H9 (cell line): ENCODE measurements at regions not wholly inside any gene's neighbourhood (a gene's known extent, or its start where the extent isn't known, plus 50 kb on each side); places are given as distances from the start of the nearest gene placed in this dataset.

Experiments
- DNase-seq: peaks from one replicate; pipeline ENCODE4 v3.0.0-alpha.2; 2017
- H2AFZ ChIP-seq: one replicate; pipeline ENCODE4 v1.6.1; 2013; ENCODE audit warnings: mild to moderate bottlenecking, low read length, control low read depth, moderate library complexity
- H2AK5ac ChIP-seq: 2 replicates; pipeline ENCODE4 v1.6.1; 2013; ENCODE audit warnings: low read length, control low read depth, mixed read lengths; ENCODE audit not compliant: insufficient read length
- H2BK120ac ChIP-seq: one replicate; pipeline ENCODE4 v1.6.1; 2013; ENCODE audit warnings: low read depth, mild to moderate bottlenecking, low read length, control low read depth, inconsistent platforms; ENCODE audit not compliant: poor library complexity, severe bottlenecking
- H2BK12ac ChIP-seq: 2 replicates; pipeline ENCODE4 v1.6.1; 2013; ENCODE audit warnings: low read length, control low read depth, mixed read lengths, low read depth; ENCODE audit not compliant: insufficient read length
- H2BK15ac ChIP-seq: 2 replicates; pipeline ENCODE4 v1.6.1; 2013; ENCODE audit warnings: low read depth, low read length, control low read depth
- H2BK20ac ChIP-seq: one replicate; pipeline ENCODE4 v1.6.1; 2013; ENCODE audit warnings: low read depth, mild to moderate bottlenecking, low read length, control low read depth, inconsistent platforms; ENCODE audit not compliant: poor library complexity, severe bottlenecking
- H2BK5ac ChIP-seq: 2 replicates; pipeline ENCODE4 v1.6.1; 2013; ENCODE audit warnings: low read length, control low read depth, mixed read lengths; ENCODE audit not compliant: insufficient read length
- H3K14ac ChIP-seq: 2 replicates; pipeline ENCODE4 v1.6.1; 2013; ENCODE audit warnings: low read length, control low read depth; ENCODE audit not compliant: insufficient read depth
- H3K18ac ChIP-seq: 2 replicates; pipeline ENCODE4 v1.6.1; 2013; ENCODE audit warnings: low read depth, mild to moderate bottlenecking, mixed read lengths, low read length, control low read depth; ENCODE audit not compliant: insufficient read length
- H3K23ac ChIP-seq: 2 replicates; pipeline ENCODE4 v1.6.1; 2013; ENCODE audit warnings: low read length, control low read depth, mixed read lengths, low read depth; ENCODE audit not compliant: insufficient read length
- H3K23me2 ChIP-seq: 2 replicates; pipeline ENCODE4 v1.6.1; 2013; ENCODE audit warnings: low read depth, mild to moderate bottlenecking, mixed read lengths, low read length, control low read depth; ENCODE audit not compliant: insufficient read length, poor library complexity, severe bottlenecking
- H3K27ac ChIP-seq: 2 replicates; pipeline ENCODE4 v1.5.1; 2013; ENCODE audit warnings: low read length, control low read depth, mixed read lengths, low read depth; ENCODE audit not compliant: insufficient read length
- H3K27me3 ChIP-seq: 2 replicates; pipeline ENCODE4 v1.6.1; 2013; ENCODE audit warnings: low read length, control low read depth, inconsistent platforms; ENCODE audit not compliant: insufficient read depth
- H3K4ac ChIP-seq: 2 replicates; pipeline ENCODE4 v1.6.1; 2013; ENCODE audit warnings: low read depth, mild to moderate bottlenecking, control low read depth, inconsistent platforms, low read length, moderate library complexity
- H3K4me1 ChIP-seq: 2 replicates; pipeline ENCODE4 v1.6.1; 2013; ENCODE audit warnings: low read length, control low read depth, inconsistent platforms; ENCODE audit not compliant: insufficient read depth
- H3K4me2 ChIP-seq: 2 replicates; pipeline ENCODE4 v1.6.1; 2013; ENCODE audit warnings: low read length, control low read depth, mixed read lengths; ENCODE audit not compliant: insufficient read length, insufficient read depth
- H3K56ac ChIP-seq: 2 replicates; pipeline ENCODE4 v1.6.1; 2013; ENCODE audit warnings: low read depth, mild to moderate bottlenecking, mixed read lengths, low read length, control low read depth; ENCODE audit not compliant: insufficient read length
- H3K79me1 ChIP-seq: 2 replicates; pipeline ENCODE4 v1.6.1; 2013; ENCODE audit warnings: low read depth, mild to moderate bottlenecking, moderate library complexity, low read length, control low read depth, inconsistent platforms; ENCODE audit not compliant: insufficient read depth, poor library complexity, severe bottlenecking
- H3K79me2 ChIP-seq: 2 replicates; pipeline ENCODE4 v1.6.1; 2013; ENCODE audit warnings: low read length, control low read depth, inconsistent platforms; ENCODE audit not compliant: insufficient read depth
- H3K9ac ChIP-seq: 2 replicates; pipeline ENCODE4 v1.6.1; 2013; ENCODE audit warnings: low read length, control low read depth, mixed read lengths; ENCODE audit not compliant: insufficient read length; ENCODE audit errors: extremely low read depth
- H3K9me3 ChIP-seq: one replicate; pipeline ENCODE4 v1.6.1; 2013; ENCODE audit warnings: low read depth, low read length, inconsistent platforms; ENCODE audit not compliant: control insufficient read depth
- H3T11ph ChIP-seq: one replicate; pipeline ENCODE4 v1.6.1; 2013; ENCODE audit warnings: mild to moderate bottlenecking, low read length, control low read depth, inconsistent platforms
- H4K20me1 ChIP-seq: one replicate; pipeline ENCODE4 v1.6.1; 2013; ENCODE audit not compliant: control insufficient read depth, insufficient read length, insufficient read depth
- H4K5ac ChIP-seq: 2 replicates; pipeline ENCODE4 v1.6.1; 2013; ENCODE audit warnings: low read depth, mild to moderate bottlenecking, mixed read lengths, low read length, control low read depth; ENCODE audit not compliant: insufficient read length
- H4K8ac ChIP-seq: replicated peaks from 2 replicates; pipeline ENCODE4 v1.6.1; 2013; ENCODE audit warnings: low read length, control low read depth, mixed read lengths, low read depth; ENCODE audit not compliant: insufficient read length
- H4K91ac ChIP-seq: 2 replicates; pipeline ENCODE4 v1.6.1; 2013; ENCODE audit warnings: low read depth, mild to moderate bottlenecking, moderate library complexity, mixed read lengths, low read length, control low read depth; ENCODE audit not compliant: insufficient read length
- H3K27ac Mint-ChIP-seq, 3 experiments: 2 replicates in 2 of 3; 3 replicates in 1 of 3; pipeline ENCODE4 v1.8.0; 2020 to 2021; ENCODE audit warnings: mixed read lengths in 3 of 3, mild to moderate bottlenecking in 1 of 3, moderate library complexity in 1 of 3
- H3K27me3 Mint-ChIP-seq: 2 replicates; pipeline ENCODE4 v1.8.0; 2021; ENCODE audit warnings: low read depth, mild to moderate bottlenecking, moderate library complexity, mixed read lengths
- H3K36me3 Mint-ChIP-seq, 3 experiments: 2 replicates in 2 of 3; 3 replicates in 1 of 3; pipeline ENCODE4 v1.8.0; 2020 to 2021; ENCODE audit warnings: low read depth in 3 of 3, mixed read lengths in 3 of 3; ENCODE audit not compliant: insufficient read depth in 1 of 3
- H3K4me1 Mint-ChIP-seq, 2 experiments: 2 replicates each; pipeline ENCODE4 v1.8.0; 2020; ENCODE audit warnings: mixed read lengths in 2 of 2
- H3K4me3 Mint-ChIP-seq, 2 experiments: 2 replicates in 1 of 2; 3 replicates in 1 of 2; pipeline ENCODE4 v1.8.0; 2020 to 2021; ENCODE audit warnings: mild to moderate bottlenecking in 2 of 2, mixed read lengths in 2 of 2, moderate library complexity in 1 of 2
- H3K9me3 Mint-ChIP-seq, 2 experiments: 2 replicates in 1 of 2; 3 replicates in 1 of 2; pipeline ENCODE4 v1.8.0; 2020; ENCODE audit warnings: mild to moderate bottlenecking in 2 of 2, mixed read lengths in 2 of 2, moderate library complexity in 1 of 2
- WGBS: extraction: QIAGEN DNeasy Blood & Tissue Kit; methylation state at CpG from one replicate; pipeline ENCODE4 v1.1.7; 2013; ENCODE audit warnings: missing lambda C conversion rate, low lambda C conversion rate, mixed read lengths; ENCODE audit not compliant: insufficient read length; ENCODE audit errors: extremely low coverage; 5-methylcytosine and 5-hydroxymethylcytosine counted together
- TF ChIP-seq, protein P1 (sequence below): fragments of 200-600 bp; sonication (generic); conservative IDR thresholded peaks from 3 replicates; pipeline ENCODE4 v1.8.0; 2021; ENCODE audit warnings: antibody characterized with exemption, mild to moderate bottlenecking

DNA sequence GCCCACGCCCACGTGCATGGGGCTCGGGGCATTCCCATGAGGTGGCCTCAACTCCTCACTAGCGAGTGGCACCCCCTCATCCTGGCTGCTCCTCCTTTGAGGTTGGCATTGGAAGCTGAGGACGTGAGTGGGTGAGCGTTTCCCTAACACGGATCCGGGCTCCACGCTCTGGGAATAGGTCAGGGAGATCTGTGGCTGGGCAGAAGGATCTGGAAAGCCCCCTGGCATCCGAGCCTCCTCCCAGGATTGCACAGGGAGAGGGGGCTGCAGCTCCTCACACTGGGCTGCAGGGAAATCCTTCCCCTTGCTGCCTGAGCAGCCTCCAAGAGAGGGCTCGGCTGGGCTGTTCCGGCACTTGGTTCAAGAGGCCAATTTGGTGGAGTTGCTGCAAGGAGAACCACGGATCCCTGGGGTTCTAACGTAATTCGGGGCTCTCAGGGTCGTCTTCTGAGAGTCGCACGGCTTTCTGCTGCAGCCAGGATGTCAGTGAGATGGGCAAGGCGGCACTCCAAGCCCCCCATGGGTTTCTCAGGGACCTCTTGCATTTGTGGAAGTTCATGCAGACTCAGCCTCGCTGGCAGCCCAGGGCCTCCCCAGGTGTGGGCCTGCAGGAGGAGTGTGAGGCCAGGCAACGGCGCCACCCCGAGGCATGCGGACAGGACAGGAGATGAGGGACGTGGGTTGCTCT is 1119.0 kb downstream of the BRD1 start:
- no CpG with 5 or more reads among the region's 25 CpGs for WGBS
- no peak overlapping the region for H4K5ac ChIP-seq
- no peaks in the 10 kb centered on the region for H3K27me3 ChIP-seq
- H3K27ac ChIP-seq, result no peak overlapping the region
- H3K4me1 ChIP-seq, result no peaks in the 10 kb centered on the region
- H2BK20ac ChIP-seq, result no peak overlapping the region
- Mint-ChIP-seq H3K36me3 (no peaks in the 10 kb centered on the region; a peak in 1 of 7 replicates), H3K27ac (no peak overlapping the region; a peak in 1 of 7 replicates), H3K4me3 (no peak overlapping the region), H3K4me1 (peaks cover 0 to 12% of the 10 kb centered on the region in 2 experiments; a peak in 1 of 4 replicates), H3K27me3 (no peaks in the 10 kb centered on the region), H3K9me3 (no peaks in the 10 kb centered on the region)
- no peak overlapping the region for H3K4ac ChIP-seq
- DNase-seq, result no peak
- H3K14ac ChIP-seq, result no peak overlapping the region; the same call in 1 of the 2 replicates
- no peak overlapping the region for H2AFZ ChIP-seq
- H2AK5ac ChIP-seq, result no peak overlapping the region
- no peak overlapping the region for H3K18ac ChIP-seq
- H3K9ac ChIP-seq, result no peak overlapping the region
- H3K9me3 ChIP-seq, result no peaks in the 10 kb centered on the region
- no peaks in the 10 kb centered on the region for H4K20me1 ChIP-seq
- H2BK5ac ChIP-seq, result no peak overlapping the region
- no peak overlapping the region for H3K56ac ChIP-seq
- H4K91ac ChIP-seq, result no peak overlapping the region
- H3T11ph ChIP-seq, result no peak overlapping the region
- no peak overlapping the region for H2BK12ac ChIP-seq
- H3K4me2 ChIP-seq, result no peak overlapping the region
- TF ChIP-seq, protein P1, sequence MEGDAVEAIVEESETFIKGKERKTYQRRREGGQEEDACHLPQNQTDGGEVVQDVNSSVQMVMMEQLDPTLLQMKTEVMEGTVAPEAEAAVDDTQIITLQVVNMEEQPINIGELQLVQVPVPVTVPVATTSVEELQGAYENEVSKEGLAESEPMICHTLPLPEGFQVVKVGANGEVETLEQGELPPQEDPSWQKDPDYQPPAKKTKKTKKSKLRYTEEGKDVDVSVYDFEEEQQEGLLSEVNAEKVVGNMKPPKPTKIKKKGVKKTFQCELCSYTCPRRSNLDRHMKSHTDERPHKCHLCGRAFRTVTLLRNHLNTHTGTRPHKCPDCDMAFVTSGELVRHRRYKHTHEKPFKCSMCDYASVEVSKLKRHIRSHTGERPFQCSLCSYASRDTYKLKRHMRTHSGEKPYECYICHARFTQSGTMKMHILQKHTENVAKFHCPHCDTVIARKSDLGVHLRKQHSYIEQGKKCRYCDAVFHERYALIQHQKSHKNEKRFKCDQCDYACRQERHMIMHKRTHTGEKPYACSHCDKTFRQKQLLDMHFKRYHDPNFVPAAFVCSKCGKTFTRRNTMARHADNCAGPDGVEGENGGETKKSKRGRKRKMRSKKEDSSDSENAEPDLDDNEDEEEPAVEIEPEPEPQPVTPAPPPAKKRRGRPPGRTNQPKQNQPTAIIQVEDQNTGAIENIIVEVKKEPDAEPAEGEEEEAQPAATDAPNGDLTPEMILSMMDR, result no peak
- no peaks in the 10 kb centered on the region for H3K79me1 ChIP-seq
- no peaks in the 10 kb centered on the region for H3K23me2 ChIP-seq
- H3K23ac ChIP-seq, result no peak overlapping the region
- no peaks in the 10 kb centered on the region for H3K79me2 ChIP-seq
- H2BK15ac ChIP-seq, result no peak overlapping the region
- H2BK120ac ChIP-seq, result no peak overlapping the region
- no peak overlapping the region for H4K8ac ChIP-seq
